SU-DHL-6 (cell line): ENCODE measurements at regions not wholly inside any gene's neighbourhood (a gene's known extent, or its start where the extent isn't known, plus 50 kb on each side); places are given as distances from the start of the nearest gene placed in this dataset.

Source experiments
- H2AFZ ChIP-seq: fragments of 200-600 bp; sonication (generic); 2 replicates; pipeline ENCODE4 v1.6.1; 2014; ENCODE audit warnings: low read depth, mild to moderate bottlenecking, moderate library complexity, mixed read lengths, antibody characterized with exemption, low read length; ENCODE audit not compliant: severe bottlenecking
- H3F3A ChIP-seq: fragments of 200-600 bp; shearing (Covaris generic); 2 replicates; pipeline ENCODE4 v1.6.0; 2016; ENCODE audit warnings: antibody characterized with exemption, mild to moderate bottlenecking; ENCODE audit not compliant: insufficient read depth
- H3K27ac ChIP-seq: fragments of 200-600 bp; sonication (generic); 2 replicates; pipeline ENCODE4 v1.5.1; 2016; ENCODE audit warnings: low read depth, mild to moderate bottlenecking, low read length, moderate library complexity, mixed read lengths
- H3K27me3 ChIP-seq: fragments of 200-600 bp; sonication (generic), shearing (Covaris generic); 2 replicates; pipeline ENCODE4 v1.6.0; 2014; ENCODE audit warnings: mild to moderate bottlenecking, low read length
- H3K36me3 ChIP-seq: fragments of 200-600 bp; sonication (generic); 2 replicates; pipeline ENCODE4 v1.6.1; 2014; ENCODE audit warnings: mild to moderate bottlenecking, low read length, mixed read lengths
- H3K4me2 ChIP-seq: fragments of 300-600, 200-600 bp; shearing (Covaris generic), sonication (generic); 2 replicates; pipeline ENCODE4 v1.6.0; 2014; ENCODE audit warnings: low read length, low read depth, mild to moderate bottlenecking; ENCODE audit not compliant: poor library complexity, severe bottlenecking
- H3K4me3 ChIP-seq: fragments of 200-600 bp; sonication (generic); 2 replicates; pipeline ENCODE4 v1.5.1; 2014; ENCODE audit warnings: antibody characterized with exemption, low read length, mild to moderate bottlenecking, mixed read lengths; ENCODE audit not compliant: insufficient read depth, poor library complexity, severe bottlenecking
- H3K79me2 ChIP-seq: fragments of 200-600 bp; sonication (generic); 2 replicates; pipeline ENCODE4 v1.6.1; 2014; ENCODE audit warnings: mild to moderate bottlenecking, low read length, moderate library complexity; ENCODE audit not compliant: insufficient read depth
- H3K9ac ChIP-seq: fragments of 200-600 bp; sonication (generic); 2 replicates; pipeline ENCODE4 v1.7.0; 2014; ENCODE audit warnings: mild to moderate bottlenecking, low read length
- H3K9me2 ChIP-seq: fragments of 200-600 bp; sonication (generic); replicated peaks from 2 replicates; pipeline ENCODE4 v1.6.1; 2014; ENCODE audit warnings: low read length; ENCODE audit not compliant: insufficient read depth
- H3K9me3 ChIP-seq: fragments of 200-600 bp; sonication (generic); 2 replicates; pipeline ENCODE4 v1.6.1; 2014; ENCODE audit warnings: low read length, mixed read lengths; ENCODE audit not compliant: insufficient read depth
- H4K20me1 ChIP-seq: fragments of 200-600 bp; sonication (generic); 2 replicates; pipeline ENCODE4 v1.6.1; 2014; ENCODE audit warnings: low read depth, mild to moderate bottlenecking, antibody characterized with exemption, low read length, moderate library complexity, mixed read lengths
- EZH2phosphoT487 ChIP-seq: fragments of 200-600 bp; sonication (generic), shearing (Covaris generic); conservative IDR thresholded peaks from 2 replicates; pipeline ENCODE4 v1.6.1; 2018; ENCODE audit warnings: mild to moderate bottlenecking, antibody characterized with exemption, low read length, moderate library complexity, mixed read lengths
- TF ChIP-seq, protein P1 (sequence below): fragments of 200-600 bp; sonication (generic); IDR thresholded peaks from one replicate; pipeline ENCODE4 v1.5.1; 2017; ENCODE audit warnings: antibody characterized with exemption, mild to moderate bottlenecking, low read length, moderate library complexity; ENCODE audit not compliant: insufficient read depth, poor library complexity, severe bottlenecking

DNA sequence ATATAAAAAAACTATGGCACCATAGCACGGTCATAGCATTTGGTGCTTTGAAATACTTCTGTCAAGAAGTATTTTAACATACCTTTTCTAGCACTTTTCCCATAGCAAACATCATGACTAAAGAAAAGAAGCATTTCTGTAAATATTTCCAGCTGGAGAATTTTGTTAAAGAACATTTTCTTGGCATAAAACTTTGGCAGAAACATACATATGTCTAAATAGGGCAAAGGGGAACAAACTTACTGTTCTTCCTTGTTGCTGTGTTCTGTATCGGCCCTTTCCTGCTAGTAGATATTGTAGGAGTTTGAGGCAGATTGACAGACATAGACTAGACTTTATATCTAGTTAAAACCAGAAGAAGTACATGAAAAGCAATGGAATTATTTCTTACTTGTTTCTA is 2368.5 kb downstream of the PCDH7 start:
- no peaks in the 10 kb centered on the region for H3K9me2 ChIP-seq
- H3K9me3 ChIP-seq = no peaks in the 10 kb centered on the region
- no peak overlapping the region for H3K27ac ChIP-seq
- no peak overlapping the region for H3K4me2 ChIP-seq
- no peaks in the 10 kb centered on the region for H3F3A ChIP-seq
- no peak overlapping the region for H2AFZ ChIP-seq
- no peaks in the 10 kb centered on the region for H4K20me1 ChIP-seq
- H3K27me3 ChIP-seq = no peaks in the 10 kb centered on the region
- H3K79me2 ChIP-seq = no peaks in the 10 kb centered on the region
- no peak overlapping the region for H3K4me3 ChIP-seq
- TF ChIP-seq, protein P1, sequence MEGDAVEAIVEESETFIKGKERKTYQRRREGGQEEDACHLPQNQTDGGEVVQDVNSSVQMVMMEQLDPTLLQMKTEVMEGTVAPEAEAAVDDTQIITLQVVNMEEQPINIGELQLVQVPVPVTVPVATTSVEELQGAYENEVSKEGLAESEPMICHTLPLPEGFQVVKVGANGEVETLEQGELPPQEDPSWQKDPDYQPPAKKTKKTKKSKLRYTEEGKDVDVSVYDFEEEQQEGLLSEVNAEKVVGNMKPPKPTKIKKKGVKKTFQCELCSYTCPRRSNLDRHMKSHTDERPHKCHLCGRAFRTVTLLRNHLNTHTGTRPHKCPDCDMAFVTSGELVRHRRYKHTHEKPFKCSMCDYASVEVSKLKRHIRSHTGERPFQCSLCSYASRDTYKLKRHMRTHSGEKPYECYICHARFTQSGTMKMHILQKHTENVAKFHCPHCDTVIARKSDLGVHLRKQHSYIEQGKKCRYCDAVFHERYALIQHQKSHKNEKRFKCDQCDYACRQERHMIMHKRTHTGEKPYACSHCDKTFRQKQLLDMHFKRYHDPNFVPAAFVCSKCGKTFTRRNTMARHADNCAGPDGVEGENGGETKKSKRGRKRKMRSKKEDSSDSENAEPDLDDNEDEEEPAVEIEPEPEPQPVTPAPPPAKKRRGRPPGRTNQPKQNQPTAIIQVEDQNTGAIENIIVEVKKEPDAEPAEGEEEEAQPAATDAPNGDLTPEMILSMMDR = no peak
- TF ChIP-seq EZH2phosphoT487 = no peak
- H3K36me3 ChIP-seq = no peaks in the 10 kb centered on the region
- no peak overlapping the region for H3K9ac ChIP-seq

DNA sequence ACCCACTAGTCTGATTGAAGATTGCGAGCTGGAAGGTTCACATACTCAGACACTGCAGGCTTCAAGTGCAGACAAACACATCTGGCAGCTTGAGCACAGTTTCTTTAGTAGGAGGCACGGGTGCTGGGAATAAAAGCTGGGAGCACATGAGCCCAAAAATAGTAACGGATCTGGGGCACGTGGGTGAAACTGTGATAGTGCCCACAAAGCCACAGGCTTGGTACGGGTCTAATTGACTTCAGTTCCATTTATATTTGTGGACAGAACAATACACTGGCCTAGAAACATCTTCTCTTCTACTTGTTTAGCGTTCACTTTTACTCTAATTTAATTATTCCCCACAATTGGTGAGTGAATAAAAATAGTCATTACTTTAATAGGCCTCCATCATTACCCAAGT is 2370.7 kb downstream of the PCDH7 start:
- no peak overlapping the region for H3K27ac ChIP-seq
- H3K79me2 ChIP-seq = no peaks in the 10 kb centered on the region
- H2AFZ ChIP-seq = no peak overlapping the region
- H3K27me3 ChIP-seq = no peaks in the 10 kb centered on the region
- H4K20me1 ChIP-seq = no peaks in the 10 kb centered on the region
- H3K9ac ChIP-seq = no peak overlapping the region
- H3K9me2 ChIP-seq = no peaks in the 10 kb centered on the region
- no peaks in the 10 kb centered on the region for H3K36me3 ChIP-seq
- H3K4me3 ChIP-seq = no peak overlapping the region
- no peak for TF ChIP-seq EZH2phosphoT487
- TF ChIP-seq, protein P1 = no peak
- H3F3A ChIP-seq = no peaks in the 10 kb centered on the region
- H3K9me3 ChIP-seq = no peaks in the 10 kb centered on the region
- H3K4me2 ChIP-seq = no peak overlapping the region

DNA sequence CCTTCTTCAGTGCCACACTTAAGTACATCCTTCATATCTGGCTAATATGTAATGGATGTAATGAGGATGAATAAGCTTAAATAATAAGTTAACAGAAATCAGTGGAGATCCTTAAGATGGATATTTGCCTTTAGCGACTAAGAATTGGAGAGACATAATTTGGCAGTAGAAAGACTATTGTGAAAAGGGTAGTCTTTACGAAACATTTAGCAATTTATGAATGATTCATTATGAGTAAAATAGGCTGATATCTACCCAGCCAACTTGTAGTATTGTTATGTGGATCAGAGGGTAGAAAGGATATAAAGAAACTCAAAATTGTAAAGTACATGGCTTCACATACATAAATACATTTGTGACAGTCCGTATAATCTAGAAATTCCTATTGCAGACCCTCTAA is 2371.8 kb downstream of the PCDH7 start:
- Histone ChIP-seq H3K79me2 (no peaks in the 10 kb centered on the region), H3K36me3 (no peaks in the 10 kb centered on the region), H4K20me1 (no peaks in the 10 kb centered on the region), H3K9ac (no peak overlapping the region), H3K27me3 (no peaks in the 10 kb centered on the region), H3K4me3 (no peak overlapping the region), H2AFZ (no peak overlapping the region), H3K27ac (no peak overlapping the region), H3K4me2 (no peak overlapping the region), H3K9me3 (no peaks in the 10 kb centered on the region), H3K9me2 (no peaks in the 10 kb centered on the region), H3F3A (no peaks in the 10 kb centered on the region)
- no peak for TF ChIP-seq EZH2phosphoT487
- TF ChIP-seq, protein P1 = no peak
